Prostate gland (tissue), 2 donors: ENCODE measurements at regions not wholly inside any gene's neighbourhood (a gene's known extent, or its start where the extent isn't known, plus 50 kb on each side); places are given as distances from the start of the nearest gene placed in this dataset.

Experiments
- DNase-seq: peaks from one replicate; pipeline ENCODE4 v3.0.0-alpha.2; 2019; ENCODE audit warnings: low spot score
- H3K27ac ChIP-seq, 2 donors: fragments of 200-600 bp; sonication (generic); 2 replicates each; pipeline ENCODE4 v1.5.1; 2017 to 2019
- H3K27me3 ChIP-seq: fragments of 200-600 bp; sonication (generic); replicated peaks from 2 replicates; pipeline ENCODE4 v1.5.1; 2019; ENCODE audit not compliant: insufficient read depth
- H3K36me3 ChIP-seq, 2 donors: fragments of 200-600 bp; sonication (generic); 1 replicate in 1 of 2; 2 replicates in 1 of 2; pipeline versions ENCODE4 v1.5.1 to v1.8.1; 2017 to 2019
- H3K4me1 ChIP-seq: fragments of 200-600 bp; sonication (generic); replicated peaks from 2 replicates; pipeline ENCODE4 v1.5.1; 2019
- H3K4me3 ChIP-seq, 2 donors: fragments of 200-600 bp; sonication (generic); 2 replicates each; pipeline ENCODE4 v1.5.1; 2017 to 2019
- H3K9me3 ChIP-seq: fragments of 200-600 bp; sonication (generic); 2 replicates; pipeline ENCODE4 v1.5.1; 2017
- CTCF ChIP-seq, 4 experiments: fragments of 200-600 bp in 2 of 4; fragments of 450-650 bp in 2 of 4; sonication (generic) in 2 of 4; IDR thresholded peaks; 1 replicate in 3 of 4; 2 replicates in 1 of 4; pipeline ENCODE4 v1.5.1; 2016 to 2019; ENCODE audit warnings: antibody characterized with exemption in 4 of 4, mild to moderate bottlenecking in 2 of 4, moderate library complexity in 2 of 4
- POLR2A ChIP-seq: fragments of 450-650 bp; IDR thresholded peaks from one replicate; pipeline ENCODE4 v1.6.1; 2016; ENCODE audit warnings: antibody characterized with exemption, mild to moderate bottlenecking
- POLR2AphosphoS5 ChIP-seq: sonication (generic); formaldehyde crosslinking; IDR thresholded peaks from one replicate; pipeline ENCODE4 v1.6.1; 2017; ENCODE audit warnings: antibody characterized with exemption
- WGBS: methylation state at CpG from one replicate; pipeline ENCODE4 v1.1.5; 2018; 5-methylcytosine and 5-hydroxymethylcytosine counted together
- intact Hi-C: fragments of 100-400 bp; cut with DNase I; formaldehyde crosslinking; loops from one replicate; pipeline ENCODE4 v1.14.2; 2022

GRCh38 chr7:106606120-106606519, 54.8 kb downstream of the CCDC71L start:
- intact Hi-C loops = no loop called here
- no peak overlapping the region for H3K4me3 ChIP-seq
- no peak for TF ChIP-seq POLR2AphosphoS5
- no peak for TF ChIP-seq CTCF (IDR thresholded peaks at IDR 0.05)
- TF ChIP-seq POLR2A = no peak
- H3K27me3 ChIP-seq = no peaks in the 10 kb centered on the region
- 93% methylated on average over 4 of the region's 4 CpGs for WGBS
- H3K4me1 ChIP-seq = no peaks in the 10 kb centered on the region
- H3K36me3 ChIP-seq = no peaks in the 10 kb centered on the region
- DNase-seq = no peak
- H3K9me3 ChIP-seq = no peaks in the 10 kb centered on the region
- H3K27ac ChIP-seq = no peak overlapping the region

- no peak for TF ChIP-seq CTCF (IDR thresholded peaks at IDR 0.05)
- no peak for TF ChIP-seq POLR2AphosphoS5
- no peak for TF ChIP-seq POLR2A
- Histone ChIP-seq H3K9me3 (no peaks in the 10 kb centered on the region), H3K4me1 (no peaks in the 10 kb centered on the region), H3K27me3 (no peaks in the 10 kb centered on the region), H3K27ac (no peak overlapping the region), H3K4me3 (no peak overlapping the region), H3K36me3 (no peaks in the 10 kb centered on the region)
- DNase-seq = no peak
- WGBS = 75% methylated on average over 3 of the region's 3 CpGs
- intact Hi-C loops = no loop called here
Measured at GRCh38 chr7:106604971-106605370, 56.0 kb downstream of the CCDC71L start.

GRCh38 chr7:106604303-106604924, 56.5 kb downstream of the CCDC71L start:
- Histone ChIP-seq H3K4me1 (no peaks in the 10 kb centered on the region), H3K27ac (no peak overlapping the region), H3K9me3 (no peaks in the 10 kb centered on the region), H3K27me3 (no peaks in the 10 kb centered on the region), H3K36me3 (no peaks in the 10 kb centered on the region), H3K4me3 (no peak overlapping the region)
- TF ChIP-seq CTCF (IDR thresholded peaks at IDR 0.05) (no peak), POLR2AphosphoS5 (no peak), POLR2A (no peak)
- no peak for DNase-seq
- WGBS = 36% methylated on average over 1 of the region's 1 CpG
- intact Hi-C loops = no loop called here

DNA sequence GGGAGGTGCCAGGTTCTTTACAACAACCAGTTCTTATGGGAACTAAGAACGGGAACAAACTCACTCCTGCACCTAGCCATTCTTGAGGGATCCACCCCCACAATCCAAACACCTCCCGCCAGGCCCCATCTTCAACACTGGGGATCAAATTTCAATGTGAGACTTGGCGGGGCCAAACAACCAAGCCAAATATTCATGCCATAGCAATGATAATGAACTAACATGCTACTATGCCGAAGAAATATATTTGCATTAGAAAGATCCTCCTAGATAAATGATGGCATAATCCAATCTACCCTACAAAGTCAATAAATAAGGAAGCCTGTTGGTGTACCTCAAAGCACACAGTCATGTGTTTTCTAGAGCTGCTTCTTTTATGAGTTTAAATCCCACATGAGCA, 57.6 kb downstream of the CCDC71L start:
- TF ChIP-seq POLR2A (no peak), POLR2AphosphoS5 (no peak), CTCF (IDR thresholded peaks at IDR 0.05) (no peak)
- DNase-seq = no peak
- Histone ChIP-seq H3K36me3 (no peaks in the 10 kb centered on the region), H3K27me3 (no peaks in the 10 kb centered on the region), H3K27ac (no peak overlapping the region), H3K4me1 (peaks cover 2% of the 10 kb centered on the region), H3K9me3 (no peaks in the 10 kb centered on the region), H3K4me3 (no peak overlapping the region)
- intact Hi-C loops = no loop called here
- 33% methylated on average over 4 of the region's 4 CpGs for WGBS

DNA sequence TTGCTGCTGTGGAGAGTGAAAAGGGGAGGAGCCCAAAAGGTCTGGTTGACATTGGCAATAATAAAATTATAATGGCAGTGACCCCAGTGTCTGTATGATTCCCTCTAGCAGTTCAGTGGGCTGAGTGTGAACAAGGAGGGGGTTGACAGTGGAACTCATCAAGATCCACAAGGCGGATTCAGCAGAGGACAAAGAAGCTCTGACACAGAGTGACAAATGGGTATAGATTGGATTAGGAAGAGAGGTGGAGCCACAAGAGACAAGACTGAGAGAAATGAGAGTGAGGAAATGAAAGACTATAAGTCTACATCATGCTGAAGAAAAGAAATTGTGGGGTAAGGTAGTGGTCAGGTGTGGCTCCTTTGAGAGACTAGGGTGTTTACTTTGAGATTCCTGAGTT, 58.9 kb downstream of the CCDC71L start:
- 92% methylated on average over 1 of the region's 1 CpG for WGBS
- Histone ChIP-seq H3K36me3 (no peaks in the 10 kb centered on the region), H3K9me3 (no peaks in the 10 kb centered on the region), H3K27me3 (no peaks in the 10 kb centered on the region), H3K4me3 (no peak overlapping the region), H3K4me1 (peaks cover 2% of the 10 kb centered on the region), H3K27ac (no peak overlapping the region)
- intact Hi-C loops = no loop called here
- no peak for TF ChIP-seq CTCF (IDR thresholded peaks at IDR 0.05)
- no peak for TF ChIP-seq POLR2AphosphoS5
- no peak for TF ChIP-seq POLR2A
- DNase-seq = no peak
